Vagina (tissue), 2 donors: ENCODE measurements at regions not wholly inside any gene's neighbourhood (a gene's known extent, or its start where the extent isn't known, plus 50 kb on each side); places are given as distances from the start of the nearest gene placed in this dataset.

Source experiments
- DNase-seq, 2 donors: peaks; one replicate each; pipeline ENCODE4 v3.0.0-alpha.2; 2017; ENCODE audit errors: extremely low spot score in 2 of 2
- H3K27ac ChIP-seq: fragments of 200-600 bp; sonication (generic); one replicate; pipeline ENCODE4 v1.5.1; 2019
- H3K27me3 ChIP-seq: fragments of 200-600 bp; sonication (generic); one replicate; pipeline ENCODE4 v1.5.1; 2019
- H3K36me3 ChIP-seq, 2 donors: fragments of 200-600 bp; sonication (generic); one replicate each; pipeline ENCODE4 v1.5.1; 2017 to 2019
- H3K4me1 ChIP-seq: fragments of 200-600 bp; sonication (generic); one replicate; pipeline ENCODE4 v1.5.1; 2019
- H3K4me3 ChIP-seq, 2 donors: fragments of 200-600 bp; sonication (generic); 1 replicate in 1 of 2; 2 replicates in 1 of 2; pipeline ENCODE4 v1.5.1; 2016 to 2019
- H3K9me3 ChIP-seq: fragments of 200-600 bp; sonication (generic); one replicate; pipeline ENCODE4 v1.5.1; 2019
- POLR2A ChIP-seq, 2 donors: fragments of 450-650 bp; IDR thresholded peaks; one replicate each; pipeline ENCODE4 v1.6.1; 2017; ENCODE audit warnings: antibody characterized with exemption in 2 of 2, mild to moderate bottlenecking in 2 of 2, moderate library complexity in 2 of 2
- POLR2AphosphoS5 ChIP-seq, 2 donors: sonication (generic); formaldehyde crosslinking; IDR thresholded peaks; one replicate each; pipeline ENCODE4 v1.9.0; 2017; ENCODE audit warnings: antibody characterized with exemption in 2 of 2, mild to moderate bottlenecking in 2 of 2, low read depth in 1 of 2; ENCODE audit not compliant: insufficient read depth in 1 of 2
- intact Hi-C: fragments of 100-400 bp; cut with DNase I; formaldehyde crosslinking; loops from one replicate; pipeline ENCODE4 v1.15.1; 2023
- TF ChIP-seq, protein P1 (sequence below), 3 experiments: fragments of 450-650 bp in 2 of 3; fragments of 200-600 bp in 1 of 3; sonication (generic) in 1 of 3; IDR thresholded peaks; one replicate each; pipeline ENCODE4 v1.5.1; 2017 to 2019; ENCODE audit warnings: antibody characterized with exemption in 3 of 3, mild to moderate bottlenecking in 2 of 3, moderate library complexity in 2 of 3

DNA sequence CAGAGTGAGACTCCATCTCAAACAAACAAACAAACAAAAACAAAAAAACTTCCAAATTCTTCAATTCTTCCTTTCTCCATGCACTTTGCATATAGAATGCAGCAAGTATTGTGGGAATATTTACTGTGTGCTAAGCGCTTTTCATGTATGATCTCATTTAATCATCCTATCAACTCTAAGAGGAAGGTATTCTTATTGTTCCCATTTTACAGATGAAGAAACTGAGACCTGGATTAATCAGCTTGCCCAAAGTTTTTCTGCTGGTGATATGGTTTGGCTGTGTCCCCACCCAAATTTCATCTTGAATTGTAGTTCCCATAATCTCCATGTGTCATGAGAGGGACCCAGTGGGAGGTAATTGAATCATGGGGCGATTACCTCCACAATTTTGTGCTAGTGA lies 56.6 kb upstream of the KCNG1 start:
- intact Hi-C loops: no loop called here
- TF ChIP-seq POLR2A (IDR thresholded peaks at IDR 0.05): no peak
- no peak for TF ChIP-seq POLR2AphosphoS5 (IDR thresholded peaks at IDR 0.05; ENCODE audit: insufficient read depth in 1 of 2, low read depth in 1 of 2)
- TF ChIP-seq, protein P1, sequence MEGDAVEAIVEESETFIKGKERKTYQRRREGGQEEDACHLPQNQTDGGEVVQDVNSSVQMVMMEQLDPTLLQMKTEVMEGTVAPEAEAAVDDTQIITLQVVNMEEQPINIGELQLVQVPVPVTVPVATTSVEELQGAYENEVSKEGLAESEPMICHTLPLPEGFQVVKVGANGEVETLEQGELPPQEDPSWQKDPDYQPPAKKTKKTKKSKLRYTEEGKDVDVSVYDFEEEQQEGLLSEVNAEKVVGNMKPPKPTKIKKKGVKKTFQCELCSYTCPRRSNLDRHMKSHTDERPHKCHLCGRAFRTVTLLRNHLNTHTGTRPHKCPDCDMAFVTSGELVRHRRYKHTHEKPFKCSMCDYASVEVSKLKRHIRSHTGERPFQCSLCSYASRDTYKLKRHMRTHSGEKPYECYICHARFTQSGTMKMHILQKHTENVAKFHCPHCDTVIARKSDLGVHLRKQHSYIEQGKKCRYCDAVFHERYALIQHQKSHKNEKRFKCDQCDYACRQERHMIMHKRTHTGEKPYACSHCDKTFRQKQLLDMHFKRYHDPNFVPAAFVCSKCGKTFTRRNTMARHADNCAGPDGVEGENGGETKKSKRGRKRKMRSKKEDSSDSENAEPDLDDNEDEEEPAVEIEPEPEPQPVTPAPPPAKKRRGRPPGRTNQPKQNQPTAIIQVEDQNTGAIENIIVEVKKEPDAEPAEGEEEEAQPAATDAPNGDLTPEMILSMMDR (IDR thresholded peaks at IDR 0.05): no peak

DNA sequence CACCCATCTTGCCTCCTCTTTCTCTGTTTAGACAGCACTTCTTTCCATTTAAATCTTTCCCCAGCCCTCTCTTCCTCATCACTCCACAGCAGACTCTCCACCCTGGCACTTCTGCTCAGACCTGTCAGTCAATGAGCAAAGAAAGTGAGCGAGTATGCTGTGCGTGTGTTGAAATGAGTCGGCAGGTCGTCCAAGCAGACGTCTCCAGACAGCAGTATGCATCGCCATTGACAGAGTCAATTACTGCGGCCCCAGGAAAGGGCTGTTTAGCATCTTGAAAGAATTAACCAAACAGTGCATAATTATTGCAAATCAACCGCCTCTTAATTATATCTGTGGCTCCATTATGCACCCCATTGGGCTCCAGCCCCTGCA lies 54.8 kb upstream of the KCNG1 start:
- no peaks in the 10 kb centered on the region for H3K9me3 ChIP-seq
- intact Hi-C loops: no loop called here
- no peaks in the 10 kb centered on the region for H3K4me1 ChIP-seq
- no peaks in the 10 kb centered on the region for H3K27me3 ChIP-seq
- no peak for DNase-seq
- no peak overlapping the region for H3K4me3 ChIP-seq
- H3K27ac ChIP-seq: no peak overlapping the region
- no peaks in the 10 kb centered on the region for H3K36me3 ChIP-seq
- TF ChIP-seq POLR2A (IDR thresholded peaks at IDR 0.05): no peak
- TF ChIP-seq POLR2AphosphoS5 (IDR thresholded peaks at IDR 0.05; ENCODE audit: insufficient read depth in 1 of 2, low read depth in 1 of 2): no peak
- TF ChIP-seq, protein P1 (IDR thresholded peaks at IDR 0.05): no peak

More for the DNA sequence above, 56.6 kb upstream of the KCNG1 start:
- H3K36me3 ChIP-seq: no peaks in the 10 kb centered on the region
- no peaks in the 10 kb centered on the region for H3K9me3 ChIP-seq
- H3K27ac ChIP-seq: no peak overlapping the region
- H3K4me1 ChIP-seq: no peaks in the 10 kb centered on the region
- DNase-seq: no peak
- no peaks in the 10 kb centered on the region for H3K27me3 ChIP-seq
- H3K4me3 ChIP-seq: no peak overlapping the region

DNA sequence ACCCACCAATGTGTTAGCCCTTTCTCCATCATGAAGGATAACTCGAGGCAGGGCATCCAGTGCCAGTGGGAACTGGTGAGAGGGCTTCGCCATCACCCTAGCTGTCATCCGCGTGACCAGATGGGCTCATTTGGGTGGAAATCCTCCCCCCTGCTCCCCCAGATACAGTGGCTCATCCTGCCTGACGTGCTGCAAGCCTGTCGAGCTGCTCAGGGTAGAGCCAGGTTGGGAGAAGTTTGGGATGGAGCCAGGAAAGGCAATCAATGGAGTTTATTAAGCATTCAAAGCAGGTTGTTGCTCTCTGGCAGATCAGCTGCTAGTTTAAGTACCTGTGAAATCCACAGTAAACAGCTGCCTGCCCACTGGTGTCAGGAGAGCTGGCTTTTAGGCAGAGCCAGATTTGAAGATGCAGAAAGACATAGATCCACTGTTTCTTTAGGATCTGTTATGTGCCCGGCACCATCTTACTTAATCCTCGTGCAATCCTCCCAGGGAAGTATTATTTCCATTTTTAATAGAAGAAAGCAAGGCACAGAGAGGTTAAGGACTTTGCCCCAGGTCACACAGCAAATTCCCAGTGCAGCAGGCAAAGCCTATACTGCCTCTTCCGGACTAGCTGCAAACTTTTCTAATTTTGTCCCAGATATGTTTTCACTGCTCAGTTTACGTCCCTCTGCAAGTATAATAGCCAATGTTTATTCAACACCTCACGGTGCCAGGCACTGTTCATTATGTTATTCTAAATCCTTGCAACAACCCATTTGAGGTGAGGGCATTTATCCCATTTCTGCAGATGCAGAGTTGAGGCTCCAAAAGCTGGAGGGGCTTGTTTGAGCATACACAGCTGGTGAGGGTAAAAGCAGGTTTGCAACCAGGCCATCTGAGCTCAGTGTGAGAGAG lies 54.1 kb upstream of the KCNG1 start:
- intact Hi-C loops: no loop called here
- Histone ChIP-seq H3K4me1 (no peaks in the 10 kb centered on the region), H3K4me3 (no peak overlapping the region)

DNA sequence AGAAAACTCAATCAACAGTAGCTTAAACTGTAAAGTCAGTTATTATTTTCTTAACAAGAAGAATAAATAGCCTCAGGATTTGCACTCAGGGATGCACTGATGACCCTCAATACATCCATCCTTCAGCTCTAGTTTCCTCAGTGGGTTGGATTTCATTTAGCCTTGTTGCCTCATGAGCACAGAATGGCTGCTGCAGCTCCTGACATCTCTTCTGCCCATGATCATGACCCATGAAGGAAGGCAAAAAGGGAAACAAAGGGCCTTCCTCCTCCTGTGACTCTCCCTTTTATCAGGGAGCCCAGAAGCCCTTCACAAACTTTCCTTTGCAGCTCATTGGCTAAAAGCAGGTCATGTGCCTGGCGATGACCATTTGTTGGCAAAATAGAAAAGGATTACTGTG lies 51.2 kb upstream of the KCNG1 start:
- Histone ChIP-seq H3K4me3 (no peak overlapping the region), H3K9me3 (no peaks in the 10 kb centered on the region), H3K36me3 (no peaks in the 10 kb centered on the region), H3K27me3 (no peaks in the 10 kb centered on the region), H3K27ac (no peak overlapping the region), H3K4me1 (no peaks in the 10 kb centered on the region)
- TF ChIP-seq, protein P1 (IDR thresholded peaks at IDR 0.05): no peak
- TF ChIP-seq POLR2AphosphoS5 (IDR thresholded peaks at IDR 0.05; ENCODE audit: insufficient read depth in 1 of 2, low read depth in 1 of 2): no peak
- intact Hi-C loops: loop anchor here (5.0 kb wide), 1 partner anchor 1813 kb away; no protein-coding TSS in a partner anchor
- no peak for DNase-seq

More for the DNA sequence above, 54.1 kb upstream of the KCNG1 start:
- Histone ChIP-seq H3K27me3 (no peaks in the 10 kb centered on the region), H3K27ac (no peak overlapping the region), H3K36me3 (no peaks in the 10 kb centered on the region), H3K9me3 (no peaks in the 10 kb centered on the region)
- TF ChIP-seq POLR2A (IDR thresholded peaks at IDR 0.05): no peak
- no peak for TF ChIP-seq POLR2AphosphoS5 (IDR thresholded peaks at IDR 0.05; ENCODE audit: insufficient read depth in 1 of 2, low read depth in 1 of 2)
- TF ChIP-seq, protein P1 (IDR thresholded peaks at IDR 0.05): no peak
- no peak for DNase-seq
